MCF 10A (cell line): ENCODE measurements at regions not wholly inside any gene's neighbourhood (a gene's known extent, or its start where the extent isn't known, plus 50 kb on each side); places are given as distances from the start of the nearest gene placed in this dataset.
A peak's percentile ranks its signal among the peaks of the same experiment; 100 is the strongest.

Experiments used
- BruUV-seq: library from RNA; stranded (reverse); fragments of 400-500 nt; replicated peaks from 2 replicates; lab custom pipeline; 2021; lab: Mats Ljungman, UMichigan
- CTCF ChIA-PET: fragments of 300-600 bp; sonication (Branson Sonifier 250); formaldehyde crosslinking; extraction: SDS; loops from one replicate; lab custom pipeline; 2021; ENCODE audit warnings: antibody characterized with exemption, inconsistent platforms; lab: Yijun Ruan, JAX
- POLR2A ChIA-PET: fragments of 300-600, 350-650 bp; sonication (Branson Sonifier 250); formaldehyde crosslinking; extraction: SDS; loops from one replicate; lab custom pipeline; 2020; ENCODE audit warnings: antibody characterized with exemption, inconsistent platforms; lab: Yijun Ruan, JAX
- DNase-seq: peaks from one replicate; pipeline ENCODE4 v3.0.0-alpha.2; 2018; ENCODE audit not compliant: unreplicated experiment
- H3K27ac Mint-ChIP-seq: one replicate; pipeline ENCODE4 v1.8.0; 2022; ENCODE audit warnings: mild to moderate bottlenecking, low read depth, mixed read lengths; ENCODE audit not compliant: unreplicated experiment
- H3K27me3 Mint-ChIP-seq: one replicate; pipeline ENCODE4 v1.8.0; 2022; ENCODE audit warnings: mixed read lengths; ENCODE audit not compliant: insufficient read depth, unreplicated experiment
- H3K36me3 Mint-ChIP-seq: one replicate; pipeline ENCODE4 v1.8.0; 2022; ENCODE audit warnings: mild to moderate bottlenecking, moderate library complexity, mixed read lengths; ENCODE audit not compliant: insufficient read depth, unreplicated experiment
- H3K4me1 Mint-ChIP-seq: one replicate; pipeline ENCODE4 v1.8.0; 2022; ENCODE audit warnings: mixed read lengths; ENCODE audit not compliant: insufficient read depth, unreplicated experiment
- H3K4me3 Mint-ChIP-seq: one replicate; pipeline ENCODE4 v1.8.0; 2022; ENCODE audit warnings: mild to moderate bottlenecking, moderate library complexity, mixed read lengths; ENCODE audit not compliant: unreplicated experiment
- H3K9me3 Mint-ChIP-seq: one replicate; pipeline ENCODE4 v1.8.0; 2022; ENCODE audit warnings: mixed read lengths; ENCODE audit not compliant: unreplicated experiment
- CTCF ChIP-seq: fragments of 200-600 bp; IDR thresholded peaks from one replicate; pipeline ENCODE4 v1.8.0; 2022; ENCODE audit warnings: antibody characterized with exemption, mild to moderate bottlenecking; ENCODE audit not compliant: unreplicated experiment
- intact Hi-C: fragments of 100-400 bp; cut with micrococcal nuclease; formaldehyde crosslinking; loops from 2 replicates; pipeline ENCODE4 v1.14.1; 2022

- POLR2A ChIA-PET, result interaction anchor here (0.7 to 1.2 kb wide), 2 partner anchors 22 kb away, joined by 3 read pairs; no protein-coding TSS in a partner anchor
- no TSS peak for BruUV-seq
- H3K27me3 Mint-ChIP-seq, result peaks cover 29% of the 10 kb centered on the region
- H3K4me1 Mint-ChIP-seq, result peaks cover 10% of the 10 kb centered on the region
- no peak for TF ChIP-seq CTCF
- H3K4me3 Mint-ChIP-seq, result no peak overlapping the region
- intact Hi-C loops, result no loop called here
- DNase-seq, result peak; percentile 71
- CTCF ChIA-PET, result no interaction called here
- H3K27ac Mint-ChIP-seq, result peak overlapping the region; percentile 5
- no peaks in the 10 kb centered on the region for H3K36me3 Mint-ChIP-seq
- no peaks in the 10 kb centered on the region for H3K9me3 Mint-ChIP-seq
Measured at GRCh38 chr11:112343368-112344039, 82.8 kb upstream of the PLET1 start.

- CTCF ChIA-PET, result interaction anchor here (1.0 kb wide), 1 partner anchor 11 kb away, joined by 3 read pairs; no protein-coding TSS in a partner anchor
- Mint-ChIP-seq H3K27ac (no peak overlapping the region), H3K36me3 (no peaks in the 10 kb centered on the region), H3K27me3 (peaks cover 34% of the 10 kb centered on the region), H3K4me1 (peaks cover 10% of the 10 kb centered on the region), H3K4me3 (no peak overlapping the region), H3K9me3 (no peaks in the 10 kb centered on the region)
- TF ChIP-seq CTCF, result no peak
- POLR2A ChIA-PET, result no interaction called here
- intact Hi-C loops, result no loop called here
- no TSS peak for BruUV-seq
- no peak for DNase-seq
Measured at GRCh38 chr11:112344040-112344413, 83.4 kb upstream of the PLET1 start.

- Mint-ChIP-seq H3K4me1 (peaks cover 10% of the 10 kb centered on the region), H3K27me3 (peaks cover 45% of the 10 kb centered on the region), H3K4me3 (no peak overlapping the region), H3K36me3 (no peaks in the 10 kb centered on the region), H3K27ac (no peak overlapping the region), H3K9me3 (no peaks in the 10 kb centered on the region)
- no peak for DNase-seq
- no peak for TF ChIP-seq CTCF
- BruUV-seq, result no TSS peak
- intact Hi-C loops, result no loop called here
- CTCF ChIA-PET, result interaction anchor here (1.0 to 1.1 kb wide), 2 partner anchors 10 to 12 kb away, joined by 3 read pairs; no protein-coding TSS in a partner anchor
- POLR2A ChIA-PET, result no interaction called here
Measured at GRCh38 chr11:112345166-112345565, 84.5 kb upstream of the PLET1 start.

GRCh38 chr11:112345706-112346105, 85.0 kb upstream of the PLET1 start:
- Mint-ChIP-seq H3K4me3 (no peak overlapping the region), H3K36me3 (no peaks in the 10 kb centered on the region), H3K27ac (no peak overlapping the region), H3K4me1 (peaks cover 10% of the 10 kb centered on the region), H3K9me3 (no peaks in the 10 kb centered on the region), H3K27me3 (peaks cover 45% of the 10 kb centered on the region)
- TF ChIP-seq CTCF, result peak; percentile 7
- CTCF ChIA-PET, result interaction anchor here (0.6 to 1.1 kb wide), 3 partner anchors 12 to 636 kb away, joined by 3 read pairs; no protein-coding TSS in a partner anchor
- no TSS peak for BruUV-seq
- DNase-seq, result no peak
- intact Hi-C loops, result no loop called here
- POLR2A ChIA-PET, result no interaction called here
